B cell (primary cell): ENCODE measurements at regions not wholly inside any gene's neighbourhood (a gene's known extent, or its start where the extent isn't known, plus 50 kb on each side); places are given as distances from the start of the nearest gene placed in this dataset.

Experiments
- ATAC-seq: fragments of 200-7000 bp; cut with Tn5 transposase; one replicate; pipeline ENCODE4 v1.10.0; 2021; ENCODE audit warnings: low read depth, mild to moderate bottlenecking, moderate number of reproducible peaks, moderate library complexity
- CTCF ChIA-PET: fragments of 350-600 bp; sonication (Branson Sonifier 250); formaldehyde crosslinking; loops from one replicate; lab custom pipeline; 2021; ENCODE audit warnings: antibody characterized with exemption, inconsistent platforms; lab: Charles Lee
- POLR2A ChIA-PET: fragments of 350-600 bp; sonication (Branson Sonifier 250); formaldehyde crosslinking; loops from one replicate; lab custom pipeline; 2021; ENCODE audit warnings: antibody characterized with exemption; lab: Charles Lee
- DNase-seq: peaks from one replicate; pipeline ENCODE4 v3.0.0; 2013
- H2AFZ ChIP-seq: 2 replicates; pipeline ENCODE4 v1.6.1; 2012; ENCODE audit warnings: mild to moderate bottlenecking, low read depth, low read length; ENCODE audit not compliant: insufficient read depth, poor library complexity, severe bottlenecking
- H3K27ac ChIP-seq, 2 donors: 1 replicate in 1 of 2; 2 replicates in 1 of 2; pipeline ENCODE4 v1.5.1; 2012 to 2013; ENCODE audit warnings: low read length in 2 of 2, mild to moderate bottlenecking in 2 of 2, moderate library complexity in 1 of 2
- H3K27me3 ChIP-seq, 4 experiments: fragments of 200-600 bp in 1 of 4; sonication (generic) in 1 of 4; replicated peaks in 1 of 4; 1 replicate in 2 of 4; 2 replicates in 2 of 4; pipeline versions ENCODE4 v1.6.1 to v1.7.0; 2013 to 2016; ENCODE audit warnings: low read length in 3 of 4, mild to moderate bottlenecking in 2 of 4, mixed read lengths in 1 of 4, moderate library complexity in 1 of 4; ENCODE audit not compliant: insufficient read depth in 4 of 4, control insufficient read depth in 3 of 4; ENCODE audit errors: control extremely low read depth in 1 of 4
- H3K36me3 ChIP-seq, 2 experiments: replicated peaks in 1 of 2; 1 replicate in 1 of 2; 2 replicates in 1 of 2; pipeline versions ENCODE4 v1.6.1 to v1.7.1; 2013; ENCODE audit warnings: low read length in 1 of 2; ENCODE audit not compliant: insufficient read depth in 2 of 2, control insufficient read depth in 1 of 2; ENCODE audit errors: control extremely low read depth in 1 of 2, extremely low read depth in 1 of 2
- H3K4me1 ChIP-seq, 2 donors: fragments of 200-600 bp in 1 of 2; sonication (generic) in 1 of 2; 1 replicate in 1 of 2; 2 replicates in 1 of 2; pipeline versions ENCODE4 v1.5.1 to v1.6.1; 2013 to 2017; ENCODE audit warnings: low read length in 2 of 2; ENCODE audit not compliant: control insufficient read depth in 2 of 2, insufficient read depth in 2 of 2
- H3K4me2 ChIP-seq: replicated peaks from 2 replicates; pipeline ENCODE3; 2012; ENCODE audit warnings: mild to moderate bottlenecking, low read depth, low read length; ENCODE audit not compliant: poor library complexity, severe bottlenecking
- H3K4me3 ChIP-seq, 5 experiments: fragments of 200-600 bp in 1 of 5; sonication (generic) in 1 of 5; 1 replicate in 3 of 5; 2 replicates in 2 of 5; pipeline versions ENCODE4 v1.5.1 to v1.7.0; 2011 to 2016; ENCODE audit warnings: low read length in 4 of 5, mild to moderate bottlenecking in 4 of 5, low read depth in 2 of 5, control low read depth in 1 of 5, moderate library complexity in 1 of 5; ENCODE audit not compliant: insufficient read depth in 1 of 5; ENCODE audit errors: control extremely low read depth in 1 of 5, extremely low read depth in 1 of 5
- H3K79me2 ChIP-seq: fragments of 200-600 bp; sonication (generic); one replicate; pipeline ENCODE4 v1.6.0; 2016; ENCODE audit warnings: low read length; ENCODE audit not compliant: control insufficient read depth, insufficient read depth
- H3K9ac ChIP-seq: fragments of 200-600 bp; sonication (generic); 2 replicates; pipeline ENCODE4 v1.6.1; 2017; ENCODE audit warnings: mild to moderate bottlenecking, low read length, moderate library complexity
- H3K9me3 ChIP-seq, 3 donors: one replicate each; pipeline versions ENCODE4 v1.6.1 to v1.7.1; 2013; ENCODE audit warnings: low read length in 2 of 3; ENCODE audit not compliant: control insufficient read depth in 2 of 3, insufficient read depth in 1 of 3; ENCODE audit errors: control extremely low read depth in 1 of 3
- H4K20me1 ChIP-seq: 2 replicates; pipeline ENCODE4 v1.6.0; 2012; ENCODE audit warnings: mild to moderate bottlenecking, low read length; ENCODE audit not compliant: insufficient read depth, control insufficient read depth, poor library complexity, severe bottlenecking
- H3K27ac Mint-ChIP-seq: one replicate; pipeline ENCODE4 v1.8.0; 2021; ENCODE audit warnings: mixed read lengths
- H3K27me3 Mint-ChIP-seq: one replicate; pipeline ENCODE4 v1.8.0; 2021; ENCODE audit warnings: mixed read lengths
- H3K4me1 Mint-ChIP-seq: one replicate; pipeline ENCODE4 v1.8.0; 2021; ENCODE audit warnings: mixed read lengths
- H3K4me3 Mint-ChIP-seq: one replicate; pipeline ENCODE4 v1.8.0; 2021; ENCODE audit warnings: mixed read lengths
- H3K9me3 Mint-ChIP-seq: one replicate; pipeline ENCODE4 v1.8.0; 2022; ENCODE audit warnings: mixed read lengths; ENCODE audit not compliant: insufficient read depth
- EZH2 ChIP-seq: IDR thresholded peaks from 2 replicates; pipeline ENCODE4 v1.6.1; 2012; ENCODE audit warnings: borderline replicate concordance, low read depth, mild to moderate bottlenecking, moderate library complexity, low read length; ENCODE audit not compliant: insufficient read depth, poor library complexity, severe bottlenecking
- WGBS: methylation state at CpG from one replicate; pipeline ENCODE4 v1.1.5; 2013; ENCODE audit warnings: missing lambda C conversion rate; ENCODE audit not compliant: insufficient coverage; 5-methylcytosine and 5-hydroxymethylcytosine counted together
- intact Hi-C: fragments of 100-400 bp; cut with micrococcal nuclease; formaldehyde crosslinking; loops from one replicate; pipeline ENCODE4 v1.10.0; 2022
- TF ChIP-seq, protein P1 (sequence below): fragments of 200-600 bp; IDR thresholded peaks from one replicate; pipeline ENCODE4 v1.8.0; 2022; ENCODE audit warnings: antibody characterized with exemption, mild to moderate bottlenecking

DNA sequence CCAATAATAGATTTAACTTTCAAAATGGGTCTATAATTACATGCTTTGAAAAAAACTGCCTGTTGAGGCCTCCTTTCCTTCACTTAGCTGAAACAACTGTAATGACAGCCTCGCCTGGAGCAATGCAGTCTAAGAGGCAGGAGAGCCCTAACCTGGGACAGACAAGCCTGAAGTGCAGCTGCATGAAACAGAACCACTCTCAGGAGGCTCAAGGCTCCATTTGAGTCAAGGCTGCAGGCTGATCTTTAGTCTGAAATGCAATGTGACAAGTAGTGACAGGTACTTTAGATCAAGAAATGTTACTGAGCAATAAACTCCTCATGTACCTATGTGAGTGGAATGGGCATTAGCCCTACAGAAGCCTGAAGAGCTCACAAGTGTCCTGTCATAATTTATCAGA lies 414.0 kb upstream of the LUZP2 start:
- no peak overlapping the region for H3K4me3 ChIP-seq
- H2AFZ ChIP-seq = no peak overlapping the region
- 80% methylated on average over 1 of the region's 1 CpG for WGBS
- no peaks in the 10 kb centered on the region for H3K36me3 ChIP-seq
- H3K4me1 ChIP-seq = no peaks in the 10 kb centered on the region
- intact Hi-C loops = no loop called here
- H3K9ac ChIP-seq = no peak overlapping the region
- H3K27ac ChIP-seq = no peak overlapping the region
- Mint-ChIP-seq H3K27me3 (no peaks in the 10 kb centered on the region), H3K4me1 (no peaks in the 10 kb centered on the region), H3K9me3 (peaks cover 4% of the 10 kb centered on the region), H3K4me3 (no peak overlapping the region), H3K27ac (no peak overlapping the region)
- no peaks in the 10 kb centered on the region for H4K20me1 ChIP-seq
- POLR2A ChIA-PET = no interaction called here
- no peak overlapping the region for H3K4me2 ChIP-seq
- no peaks in the 10 kb centered on the region for H3K79me2 ChIP-seq
- DNase-seq = no peak
- H3K9me3 ChIP-seq = no peaks in the 10 kb centered on the region
- no peak for ATAC-seq
- H3K27me3 ChIP-seq = no peaks in the 10 kb centered on the region
- CTCF ChIA-PET = no interaction called here
- TF ChIP-seq, protein P1, sequence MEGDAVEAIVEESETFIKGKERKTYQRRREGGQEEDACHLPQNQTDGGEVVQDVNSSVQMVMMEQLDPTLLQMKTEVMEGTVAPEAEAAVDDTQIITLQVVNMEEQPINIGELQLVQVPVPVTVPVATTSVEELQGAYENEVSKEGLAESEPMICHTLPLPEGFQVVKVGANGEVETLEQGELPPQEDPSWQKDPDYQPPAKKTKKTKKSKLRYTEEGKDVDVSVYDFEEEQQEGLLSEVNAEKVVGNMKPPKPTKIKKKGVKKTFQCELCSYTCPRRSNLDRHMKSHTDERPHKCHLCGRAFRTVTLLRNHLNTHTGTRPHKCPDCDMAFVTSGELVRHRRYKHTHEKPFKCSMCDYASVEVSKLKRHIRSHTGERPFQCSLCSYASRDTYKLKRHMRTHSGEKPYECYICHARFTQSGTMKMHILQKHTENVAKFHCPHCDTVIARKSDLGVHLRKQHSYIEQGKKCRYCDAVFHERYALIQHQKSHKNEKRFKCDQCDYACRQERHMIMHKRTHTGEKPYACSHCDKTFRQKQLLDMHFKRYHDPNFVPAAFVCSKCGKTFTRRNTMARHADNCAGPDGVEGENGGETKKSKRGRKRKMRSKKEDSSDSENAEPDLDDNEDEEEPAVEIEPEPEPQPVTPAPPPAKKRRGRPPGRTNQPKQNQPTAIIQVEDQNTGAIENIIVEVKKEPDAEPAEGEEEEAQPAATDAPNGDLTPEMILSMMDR = no peak
- no peak for TF ChIP-seq EZH2

DNA sequence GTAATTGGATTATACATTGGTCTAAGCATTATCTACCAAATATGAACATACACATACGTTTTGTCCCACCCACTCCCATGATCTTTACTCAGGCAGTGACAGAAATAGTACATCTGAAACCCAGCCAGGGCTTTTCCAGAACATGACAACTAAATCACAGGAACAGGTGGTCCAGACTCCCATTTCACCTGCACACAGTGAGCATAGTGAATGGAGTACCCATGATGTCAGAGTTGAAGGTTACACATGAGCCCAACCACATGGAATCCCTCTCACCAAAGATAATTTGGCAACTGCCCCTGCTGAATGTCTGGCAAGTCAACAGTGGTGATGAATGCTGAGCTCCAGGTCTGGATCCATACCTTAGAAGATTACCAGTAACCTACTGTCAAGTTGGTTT lies 411.9 kb upstream of the LUZP2 start:
- no peaks in the 10 kb centered on the region for H3K9me3 ChIP-seq
- Mint-ChIP-seq H3K27me3 (no peaks in the 10 kb centered on the region), H3K4me3 (no peak overlapping the region), H3K9me3 (peaks cover 4% of the 10 kb centered on the region), H3K4me1 (no peaks in the 10 kb centered on the region), H3K27ac (no peak overlapping the region)
- no peak overlapping the region for H3K27ac ChIP-seq
- DNase-seq (no peak), ATAC-seq (no peak)
- no peaks in the 10 kb centered on the region for H3K36me3 ChIP-seq
- no CpG with 5 or more reads among the region's 1 CpG for WGBS
- H2AFZ ChIP-seq = no peak overlapping the region
- ChIA-PET CTCF (no interaction called here), POLR2A (no interaction called here)
- H3K27me3 ChIP-seq = no peaks in the 10 kb centered on the region
- H3K79me2 ChIP-seq = no peaks in the 10 kb centered on the region
- no peak for TF ChIP-seq EZH2
- TF ChIP-seq, protein P1 = no peak
- H3K4me1 ChIP-seq = no peaks in the 10 kb centered on the region
- H4K20me1 ChIP-seq = no peaks in the 10 kb centered on the region
- no peak overlapping the region for H3K4me2 ChIP-seq
- intact Hi-C loops = no loop called here
- no peak overlapping the region for H3K4me3 ChIP-seq
- H3K9ac ChIP-seq = no peak overlapping the region
